ENCODE measurements at regions not wholly inside any gene's neighbourhood (a gene's known extent, or its start where the extent isn't known, plus 50 kb on each side); places are given as distances from the start of the nearest gene placed in this dataset.

DNA sequence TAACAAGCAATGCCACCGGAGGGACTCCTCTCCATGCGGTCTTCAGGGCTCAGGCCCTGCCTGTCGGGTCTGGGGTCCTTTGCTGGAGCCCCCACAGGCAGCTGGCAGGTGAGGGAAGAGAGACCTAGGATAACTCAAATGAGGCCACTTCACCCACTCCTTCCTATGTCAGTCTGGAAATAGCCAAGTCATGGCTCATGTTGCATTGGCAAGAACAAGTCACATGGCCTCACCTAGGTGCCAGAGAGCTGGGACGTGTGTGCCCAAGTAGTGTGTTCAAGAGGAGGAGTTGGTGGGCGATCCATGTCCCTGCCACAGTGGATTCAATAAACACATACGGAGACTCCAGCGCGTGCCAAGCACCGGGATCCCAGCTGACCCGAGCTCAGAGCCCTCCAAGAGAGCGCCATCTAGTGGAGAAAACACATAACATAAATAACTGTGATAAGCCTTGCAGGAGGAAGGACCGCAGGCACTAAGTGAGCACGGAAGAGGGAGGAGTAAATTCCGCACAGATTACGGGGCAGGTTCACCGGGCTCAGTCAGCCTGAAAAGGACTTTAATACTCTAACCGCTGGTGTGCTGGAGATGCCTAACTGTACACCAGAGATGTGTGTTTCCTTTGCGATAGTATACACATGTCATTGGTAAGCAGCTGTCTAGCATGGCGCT, 580.8 kb downstream of the CCDC171 start:
- peak; percentile 74 to 79 (median 79) for DNase-seq

DNA sequence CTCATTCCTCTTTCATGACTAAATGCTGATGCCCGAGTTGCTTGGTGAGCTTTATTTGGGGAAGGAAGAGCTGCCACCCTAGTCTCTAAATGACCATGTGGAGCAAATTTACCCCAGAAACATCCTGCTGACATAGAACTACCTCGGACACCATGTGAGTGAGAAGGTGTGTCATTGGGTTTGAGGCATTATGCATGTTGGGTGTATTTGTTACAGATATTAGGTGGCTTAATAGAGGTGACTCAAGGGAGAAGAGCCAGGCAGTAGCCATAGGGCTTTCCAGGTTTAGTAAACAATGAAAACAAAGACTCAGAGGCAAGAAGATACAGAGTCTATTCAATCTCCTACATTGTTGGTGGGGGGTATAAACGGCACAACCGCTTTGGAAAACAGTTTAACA, 581.5 kb downstream of the CCDC171 start:
- no peak for DNase-seq

- no peak for DNase-seq
These were observed 583.1 kb downstream of the CCDC171 start for GRCh38 chr9:16135968-16136367.

DNA sequence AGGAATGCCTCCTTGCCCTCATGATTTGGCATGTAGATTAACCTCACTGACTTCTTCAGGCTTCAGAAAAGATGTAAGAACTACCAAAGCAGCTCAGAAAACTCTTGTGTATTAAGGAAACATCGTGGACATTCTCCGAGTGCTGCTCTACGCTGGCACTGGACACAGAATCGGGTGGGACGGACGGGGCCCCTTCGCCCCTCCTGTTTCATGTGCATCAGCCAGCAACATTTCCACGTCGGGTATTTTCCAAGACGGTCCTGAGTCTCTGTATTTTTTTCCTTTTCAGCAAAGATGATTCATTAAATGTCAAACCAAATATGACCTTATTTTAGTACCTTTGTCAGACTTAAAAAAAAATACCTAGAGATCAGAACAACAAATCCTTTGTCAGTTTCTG, 583.6 kb downstream of the CCDC171 start:
- DNase-seq, result no peak

DNA sequence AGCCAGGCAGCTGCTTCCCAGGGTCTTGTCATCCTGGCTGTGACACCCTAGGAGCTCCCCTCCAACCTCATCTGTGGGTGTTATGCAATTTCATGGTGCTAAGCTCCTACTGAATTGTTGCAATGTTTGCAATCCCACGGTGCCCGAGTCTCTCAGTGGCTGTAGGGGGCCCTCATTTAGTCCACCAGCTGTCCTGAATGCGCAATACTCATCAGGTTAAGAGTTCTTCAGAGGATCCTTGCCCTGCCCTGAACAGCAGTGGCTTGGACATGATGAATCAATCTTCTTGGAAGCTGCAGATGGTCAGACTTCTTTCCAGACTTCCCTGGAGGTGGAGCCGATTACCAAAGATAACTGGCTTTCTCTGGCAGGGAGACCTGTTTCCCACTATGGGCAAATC, 584.1 kb downstream of the CCDC171 start:
- no peak for DNase-seq

DNA sequence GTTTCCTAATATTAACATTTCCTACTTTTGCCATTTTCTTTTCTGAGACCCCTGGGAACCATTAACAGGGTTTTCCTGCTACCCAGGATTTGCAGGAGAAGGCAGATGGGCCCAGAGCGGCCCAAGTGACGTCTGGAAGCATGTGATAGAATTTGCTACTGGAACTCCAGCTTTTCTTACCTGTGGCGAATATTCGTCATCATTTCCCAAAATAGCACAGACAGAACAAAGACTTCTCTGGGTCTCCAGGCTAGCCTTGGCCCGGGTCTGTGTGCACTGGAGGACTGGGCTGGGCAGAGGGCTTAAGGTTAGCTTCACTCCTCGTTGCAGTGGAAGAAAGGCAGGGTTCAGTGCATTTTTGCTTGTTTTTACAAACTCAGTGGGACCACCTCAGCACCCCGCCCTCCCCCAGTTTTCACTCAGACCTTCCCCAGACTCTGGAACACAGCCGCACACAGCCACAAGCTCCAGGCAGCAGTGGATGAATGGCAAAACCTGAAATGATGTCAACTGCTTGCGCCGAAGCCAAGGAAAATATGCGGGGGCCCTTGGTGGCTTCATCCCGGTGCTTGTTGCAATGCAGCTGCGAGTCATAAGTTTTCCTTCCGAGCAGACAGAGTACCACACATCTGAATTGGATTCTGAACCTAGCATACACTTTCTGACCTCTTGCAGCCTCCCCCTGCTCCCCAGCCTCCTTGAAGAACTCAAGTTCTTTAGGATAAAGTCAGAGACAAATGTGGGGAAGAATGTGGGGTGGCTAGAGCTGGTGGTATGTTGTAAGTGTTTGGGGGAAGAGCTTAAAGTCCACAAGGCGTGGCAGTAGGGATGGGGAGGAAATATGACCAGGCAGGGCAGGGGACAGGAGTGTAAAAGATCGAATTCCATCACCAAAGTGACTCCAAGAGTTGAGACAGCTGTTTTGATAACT, 586.0 kb downstream of the CCDC171 start:
- no peak for DNase-seq

GRCh38 chr9:16139774-16140173, 586.9 kb downstream of the CCDC171 start:
- DNase-seq, result no peak

DNA sequence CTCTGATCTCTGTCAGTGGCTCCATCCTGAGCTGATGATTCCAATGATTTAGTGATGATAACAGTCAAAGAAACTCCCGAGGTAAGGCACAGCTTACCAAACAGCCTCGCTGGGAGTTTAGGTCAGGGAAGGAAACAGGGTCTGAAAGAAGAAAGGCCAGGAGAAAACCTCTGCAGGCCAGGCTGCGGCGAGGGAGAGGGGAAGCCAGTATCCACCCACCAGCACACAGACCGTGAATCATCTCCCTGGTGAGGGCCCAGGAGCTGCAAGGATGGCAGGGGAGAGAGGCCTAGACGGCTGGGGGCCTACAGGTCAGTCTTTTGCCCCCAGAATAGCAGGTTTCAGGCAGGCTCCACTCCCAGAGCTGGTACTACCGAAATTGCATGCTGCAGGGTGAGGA, 590.5 kb downstream of the CCDC171 start:
- no peak for DNase-seq

DNA sequence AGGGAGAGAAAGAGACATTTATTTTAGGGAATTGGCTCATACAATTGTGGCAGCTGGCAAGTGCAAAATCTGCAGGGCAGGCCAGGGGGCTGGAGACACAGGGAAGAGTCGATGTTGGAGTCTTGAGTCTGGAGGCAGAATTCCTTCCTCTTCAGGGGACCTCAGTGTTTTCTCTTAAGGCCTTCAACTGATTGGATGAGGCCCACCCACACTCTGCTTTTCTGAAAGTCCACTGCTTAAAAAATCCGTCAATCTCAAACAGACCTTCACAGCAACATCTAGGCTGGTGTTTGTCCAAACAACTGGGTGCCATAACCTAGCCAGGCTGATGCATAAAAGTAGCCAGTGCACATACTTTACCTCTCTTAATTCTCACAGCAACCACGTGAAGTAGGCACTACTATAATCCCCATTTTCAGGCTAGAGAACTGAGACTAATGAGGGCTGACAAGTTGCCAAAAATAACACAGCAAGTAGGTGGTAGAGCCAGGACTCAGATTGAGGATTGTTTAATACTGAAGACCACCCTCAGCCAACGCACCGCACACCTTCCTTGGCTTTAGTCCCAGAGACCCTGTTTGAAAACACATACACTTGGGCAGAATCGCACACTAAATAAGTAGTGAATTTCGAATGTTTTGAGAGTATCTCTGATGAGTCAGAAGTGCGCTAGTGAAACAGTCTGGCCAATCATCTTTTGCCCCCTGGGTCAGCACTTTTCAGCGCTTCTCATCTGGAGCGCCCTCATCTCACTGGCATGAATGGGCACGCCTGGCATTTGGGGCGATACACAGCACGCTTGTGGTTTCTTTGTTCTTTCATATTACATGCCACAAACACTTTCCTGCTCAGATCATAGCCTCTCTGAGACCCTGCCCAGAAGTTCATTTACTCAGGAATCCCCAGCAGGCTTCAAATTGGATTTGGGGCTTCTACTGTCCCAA, 591.4 kb downstream of the CCDC171 start:
- no peak for DNase-seq

DNA sequence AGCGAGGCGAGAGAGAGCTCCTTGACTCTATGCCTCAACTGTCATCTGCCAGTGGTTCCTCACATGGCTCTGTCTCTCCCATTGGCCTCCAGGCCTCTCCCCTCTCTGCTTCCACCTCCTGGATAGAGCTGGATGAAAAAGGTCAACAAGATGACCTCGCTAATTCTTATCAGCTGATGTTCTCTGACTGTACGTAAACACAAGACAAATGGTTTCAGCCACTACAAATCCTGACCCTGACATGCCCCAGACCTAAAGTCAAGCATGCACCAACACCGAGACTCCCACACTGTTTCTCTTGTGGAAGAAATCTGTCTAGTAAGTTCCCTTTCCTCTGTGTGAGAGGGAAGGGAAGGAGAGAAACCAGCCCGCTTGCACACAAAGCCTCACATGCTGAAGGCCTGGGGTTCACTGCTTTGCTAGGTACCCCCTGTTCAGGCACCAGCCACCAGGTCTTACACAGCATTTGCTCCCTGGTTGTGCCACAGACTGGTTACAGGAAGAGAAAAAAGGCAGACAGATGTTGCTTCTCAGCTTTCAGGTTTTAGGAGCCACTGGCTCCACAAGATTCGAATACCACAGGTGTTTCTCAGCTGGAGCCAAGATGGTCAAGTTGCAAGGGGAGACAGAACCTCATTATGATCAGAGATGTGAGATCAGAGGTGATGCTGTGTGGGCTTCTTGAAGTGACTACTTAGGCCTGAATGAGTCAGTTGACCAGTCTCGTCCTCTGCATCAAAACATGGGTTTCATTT, 592.5 kb downstream of the CCDC171 start:
- peak; percentile 7 to 20 (median 9) for DNase-seq

GRCh38 chr9:16147726-16148125, 594.9 kb downstream of the CCDC171 start:
- DNase-seq, result peak in 1 of 3 donors; percentile 4

DNA sequence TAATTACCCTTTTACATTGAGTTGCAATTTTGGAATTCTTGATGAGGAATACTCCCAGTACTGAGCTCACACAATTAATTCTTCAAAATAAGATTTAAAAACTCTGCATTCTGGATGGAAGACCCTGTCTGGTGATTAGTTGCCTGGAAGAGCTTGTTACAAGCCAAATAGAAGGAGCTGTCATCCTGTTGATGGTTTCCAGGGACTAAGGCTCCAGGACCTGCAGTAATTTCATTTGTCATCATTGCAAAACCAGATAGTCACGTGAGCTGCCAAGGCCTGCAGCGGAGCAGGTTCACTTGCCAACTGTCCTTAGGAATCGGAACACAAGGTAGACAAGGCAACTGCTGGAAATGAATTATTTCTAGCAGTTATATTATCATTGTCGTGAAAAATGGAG, 597.7 kb downstream of the CCDC171 start:
- DNase-seq, result no peak

DNA sequence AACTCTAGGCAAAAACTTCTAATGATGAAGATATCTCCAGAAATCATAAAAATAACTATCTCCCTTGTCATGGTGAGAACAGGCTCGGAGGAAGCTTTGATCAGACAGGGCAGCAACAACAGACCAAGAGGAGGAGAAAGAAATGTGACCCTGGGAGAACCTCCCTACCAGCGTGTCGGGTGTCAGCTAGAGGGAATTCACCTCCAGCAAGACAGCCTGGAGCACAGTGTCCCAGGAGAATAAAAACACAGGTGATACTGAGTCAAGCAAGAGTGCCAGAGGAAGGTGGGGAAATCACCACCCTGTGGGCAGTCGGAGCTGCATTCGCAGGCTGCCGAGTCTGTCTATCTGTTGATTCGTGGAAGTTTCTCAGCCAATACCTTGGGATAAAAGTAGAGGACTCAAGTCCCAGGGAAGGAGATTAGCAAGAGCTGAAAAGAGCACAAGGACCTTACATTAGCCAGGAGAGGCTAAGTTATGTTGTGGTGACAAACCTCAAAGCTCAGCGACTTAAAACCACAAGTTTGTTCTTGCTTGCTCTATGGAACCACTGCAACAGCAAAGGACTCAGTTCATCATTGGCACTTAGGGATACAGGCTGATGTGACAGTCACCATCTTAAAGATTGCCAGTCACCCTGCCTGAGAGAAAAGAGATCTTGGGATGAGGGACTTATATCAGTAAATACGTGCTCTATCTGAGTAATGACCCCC, 598.3 kb downstream of the CCDC171 start:
- DNase-seq, result no peak

DNA sequence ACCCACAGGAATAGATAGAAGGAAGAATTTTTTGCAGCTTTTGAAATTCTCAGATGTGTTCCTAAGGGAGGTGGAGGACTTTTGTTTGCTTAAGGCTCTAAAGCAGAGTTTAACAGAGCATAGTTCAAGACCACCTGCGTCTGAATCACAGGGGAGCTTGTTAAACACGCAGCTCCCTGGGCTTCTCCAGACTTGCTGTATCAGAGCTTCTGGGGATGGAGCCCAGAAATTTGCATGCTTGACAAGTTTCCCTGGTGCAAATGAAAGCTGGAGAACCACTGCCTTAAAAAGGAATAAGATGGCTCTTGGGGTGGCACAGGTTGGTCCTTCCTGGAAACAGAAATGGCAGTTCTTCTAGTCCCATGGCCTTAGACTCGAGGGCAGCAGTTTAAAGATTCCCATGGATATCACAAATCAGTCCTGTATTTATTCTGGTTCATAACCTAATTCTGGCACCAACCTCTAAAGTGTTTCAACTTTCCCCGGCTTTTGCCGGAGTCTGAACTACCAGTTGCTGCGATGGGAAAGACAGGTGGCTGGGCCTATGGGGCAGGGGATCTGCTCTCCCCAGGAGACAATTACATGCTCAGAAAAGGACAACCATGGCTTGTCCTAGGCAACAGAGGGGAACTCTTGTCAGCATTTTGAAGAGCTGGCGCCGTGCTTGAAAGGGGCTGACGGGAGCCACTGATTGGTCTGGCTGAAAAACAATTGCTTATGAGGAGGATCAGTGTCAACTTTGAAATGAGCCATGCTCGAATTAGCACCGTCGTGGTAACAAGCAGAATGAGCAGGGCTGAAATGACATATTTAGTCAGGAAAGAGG, 599.6 kb downstream of the CCDC171 start:
- no peak for DNase-seq

GRCh38 chr9:16153221-16153620, 600.4 kb downstream of the CCDC171 start:
- no peak for DNase-seq

DNA sequence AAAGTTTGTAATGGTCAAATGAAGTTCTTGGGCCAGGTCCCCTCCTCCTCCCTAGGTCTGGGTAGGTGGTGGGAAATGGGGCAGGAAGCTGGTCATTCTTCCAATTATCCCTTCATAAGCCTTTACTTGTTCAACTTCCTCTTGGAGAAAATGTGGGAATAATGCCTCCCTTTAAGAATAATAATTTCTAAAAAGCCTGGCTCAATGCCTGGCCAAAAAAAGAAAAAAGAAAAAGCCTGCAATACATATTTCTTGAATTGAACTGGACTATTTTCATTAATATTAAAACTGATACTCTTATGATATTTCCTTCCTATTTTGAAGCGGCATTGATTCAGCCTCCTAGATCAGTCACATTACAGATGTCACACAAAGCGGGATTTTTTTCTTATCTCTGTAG, 600.9 kb downstream of the CCDC171 start:
- no peak for DNase-seq

DNA sequence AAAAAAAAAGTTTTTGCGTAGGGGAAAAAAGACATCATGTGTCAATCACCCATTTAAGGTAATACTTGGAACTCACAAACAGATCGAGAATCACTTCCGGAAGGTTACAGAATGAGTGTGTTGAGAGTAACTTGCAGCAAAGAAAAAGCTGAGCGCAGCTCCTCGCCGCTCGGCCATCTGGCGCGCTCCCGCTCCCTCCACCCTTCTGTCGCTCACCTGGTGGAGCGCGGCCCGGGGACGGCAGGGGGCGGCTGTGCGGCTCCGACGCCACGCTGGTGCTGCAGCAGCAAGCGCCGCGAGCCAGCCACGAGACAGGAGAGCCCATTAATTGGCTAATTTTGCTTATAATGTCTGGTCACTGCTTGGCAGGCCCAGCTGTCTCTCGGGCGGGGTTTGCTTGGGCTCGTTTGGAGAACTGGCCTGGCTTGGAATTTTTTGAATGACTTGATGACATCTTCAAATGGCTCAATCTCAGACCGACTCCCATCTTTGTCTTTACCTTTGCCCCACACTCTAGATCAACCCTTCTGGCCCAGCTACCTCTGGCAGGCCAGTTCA, 601.8 kb downstream of the CCDC171 start:
- DNase-seq, result no peak

DNA sequence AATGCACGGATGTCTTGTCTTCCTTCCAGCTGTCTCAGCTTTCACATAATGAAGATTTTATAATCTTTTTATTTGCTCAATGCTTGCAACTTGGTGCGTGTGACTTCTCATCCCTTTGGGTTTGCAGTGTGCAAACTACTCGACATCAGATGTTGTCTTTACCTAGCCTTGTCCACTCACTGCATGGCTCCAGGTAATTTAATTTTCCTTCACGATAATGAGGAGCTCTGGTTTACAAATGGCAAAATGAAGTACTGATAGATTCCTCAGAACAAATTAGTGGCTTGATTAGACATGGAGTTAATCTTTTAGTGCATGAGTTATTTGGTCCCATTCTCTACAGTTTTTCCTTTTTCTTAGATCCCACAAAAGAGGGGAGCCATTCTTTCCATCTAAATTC, 603.0 kb downstream of the CCDC171 start:
- DNase-seq, result no peak

DNA sequence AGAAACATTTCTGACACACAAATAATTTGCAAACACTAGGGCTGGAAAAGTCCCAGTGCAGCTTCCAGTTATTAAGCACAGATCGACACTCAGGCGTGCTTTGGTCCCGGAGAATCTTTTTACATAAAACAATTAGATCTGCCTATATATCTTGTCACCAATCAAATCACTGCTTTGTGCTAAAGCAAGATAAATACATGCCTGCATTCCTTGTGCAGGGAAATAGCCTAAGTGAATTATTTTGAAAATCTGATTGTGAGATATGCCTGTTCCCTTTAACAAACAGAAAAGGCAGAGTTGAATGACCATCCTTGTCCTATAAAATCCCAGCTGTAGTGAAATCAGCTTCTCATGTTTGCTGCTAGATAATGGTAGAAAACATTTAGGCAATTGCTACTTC, 604.4 kb downstream of the CCDC171 start:
- DNase-seq, result no peak

DNA sequence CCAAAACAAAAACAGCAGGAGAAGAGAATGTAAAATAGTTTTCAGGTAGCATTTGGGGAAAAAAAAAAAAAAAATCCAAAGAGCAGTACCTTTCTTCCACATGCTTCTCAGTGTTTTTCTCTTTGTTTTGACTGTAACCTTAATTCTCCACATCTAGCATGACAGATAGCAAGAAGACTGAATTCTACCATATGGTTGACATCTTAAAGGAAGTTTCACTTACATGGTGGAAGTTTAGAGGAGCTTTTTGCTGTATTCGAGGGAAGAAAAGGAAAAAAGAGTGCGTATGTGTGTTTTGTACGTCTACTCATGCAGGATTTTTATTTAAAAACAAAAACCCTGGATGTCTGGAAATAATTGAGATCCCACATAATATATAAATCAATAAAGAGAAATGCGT, 604.8 kb downstream of the CCDC171 start:
- no peak for DNase-seq
